ENCODE measurements at regions not wholly inside any gene's neighbourhood (a gene's known extent, or its start where the extent isn't known, plus 50 kb on each side); places are given as distances from the start of the nearest gene placed in this dataset.

- H3K27ac ChIP-seq (ENCODE audit: low read depth, low read length, poor library complexity, severe bottlenecking), result no peak overlapping the region
- TF ChIP-seq EZH2phosphoT487 (IDR thresholded peaks at IDR 0.05; ENCODE audit: borderline replicate concordance, low read depth, low read length), result no peak
- TF ChIP-seq CTCF (conservative IDR thresholded peaks at IDR 0.05; ENCODE audit: low read length), result no peak
- H3K4me3 ChIP-seq (ENCODE audit: low read depth, low read length, poor library complexity, severe bottlenecking), result no peak overlapping the region
- no peak overlapping the region for H2AFZ ChIP-seq (ENCODE audit: low read length)
- H3K36me3 ChIP-seq (ENCODE audit: insufficient read depth, low read length), result no peaks in the 10 kb centered on the region
- no peak for DNase-seq (ENCODE audit: low spot score)
- intact Hi-C loops (cut with micrococcal nuclease; ENCODE audit: unreplicated experiment), result no loop called here
- no peak overlapping the region for H3K4me2 ChIP-seq (ENCODE audit: low read length)
- no peaks in the 10 kb centered on the region for H3K9me2 ChIP-seq (ENCODE audit: insufficient read depth, low read length)
- no peaks in the 10 kb centered on the region for H3K79me2 ChIP-seq (ENCODE audit: insufficient read depth, low read depth, low read length)
- BruUV-seq (replicated peaks), result no TSS peak
- ChIA-PET CTCF (ENCODE audit: unreplicated experiment) (no interaction called here), POLR2A (interaction anchor here (0.6 kb wide), 1 partner anchor 12 kb away, joined by 3 read pairs; no protein-coding TSS in a partner anchor)
- no peaks in the 10 kb centered on the region for H4K20me1 ChIP-seq (ENCODE audit: insufficient read depth, low read length)
- H3K9me3 ChIP-seq (ENCODE audit: low read length), result no peaks in the 10 kb centered on the region
- H3K4me1 ChIP-seq (ENCODE audit: insufficient read depth, low read length, poor library complexity, severe bottlenecking), result no peaks in the 10 kb centered on the region
Observed at GRCh38 chr13:106262886-106263285, 272.6 kb downstream of the EFNB2 start.

DNA sequence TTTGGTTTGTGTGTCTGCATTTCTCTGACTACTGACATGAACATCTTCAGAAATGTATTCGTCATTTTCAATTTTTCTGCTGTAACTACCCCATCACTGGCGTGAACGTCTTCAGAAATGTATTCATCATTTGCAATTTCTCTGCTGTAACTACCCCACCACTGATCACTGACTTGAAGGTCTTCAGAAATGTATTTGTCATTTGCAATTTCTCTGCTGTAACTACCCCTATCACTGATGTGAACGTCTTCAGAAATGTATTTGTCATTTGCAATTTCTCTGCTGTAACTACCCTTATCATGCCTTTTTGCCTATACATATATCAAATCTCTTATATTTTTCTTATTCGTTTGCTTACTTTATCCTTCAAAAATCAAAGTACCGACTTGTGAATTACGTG lies 274.0 kb downstream of the EFNB2 start:
- Histone ChIP-seq H3K9me3 (ENCODE audit: low read length) (no peaks in the 10 kb centered on the region), H2AFZ (ENCODE audit: low read length) (no peak overlapping the region), H3K27ac (ENCODE audit: low read depth, low read length, poor library complexity, severe bottlenecking) (no peak overlapping the region), H4K20me1 (ENCODE audit: insufficient read depth, low read length) (no peaks in the 10 kb centered on the region), H3K9me2 (ENCODE audit: insufficient read depth, low read length) (no peaks in the 10 kb centered on the region), H3K4me2 (ENCODE audit: low read length) (no peak overlapping the region), H3K4me1 (ENCODE audit: insufficient read depth, low read length, poor library complexity, severe bottlenecking) (no peaks in the 10 kb centered on the region), H3K36me3 (ENCODE audit: insufficient read depth, low read length) (no peaks in the 10 kb centered on the region), H3K4me3 (ENCODE audit: low read depth, low read length, poor library complexity, severe bottlenecking) (no peak overlapping the region), H3K79me2 (ENCODE audit: insufficient read depth, low read depth, low read length) (no peaks in the 10 kb centered on the region)
- intact Hi-C loops (cut with micrococcal nuclease; ENCODE audit: unreplicated experiment), result no loop called here
- no TSS peak for BruUV-seq (replicated peaks)
- no peak for TF ChIP-seq EZH2phosphoT487 (IDR thresholded peaks at IDR 0.05; ENCODE audit: borderline replicate concordance, low read depth, low read length)
- TF ChIP-seq CTCF (conservative IDR thresholded peaks at IDR 0.05; ENCODE audit: low read length), result no peak
- DNase-seq (ENCODE audit: low spot score), result no peak
- ChIA-PET CTCF (ENCODE audit: unreplicated experiment) (no interaction called here), POLR2A (no interaction called here)

- no peaks in the 10 kb centered on the region for H3K9me3 ChIP-seq (ENCODE audit: low read length)
- DNase-seq (ENCODE audit: low spot score), result no peak
- no peak overlapping the region for H3K4me2 ChIP-seq (ENCODE audit: low read length)
- BruUV-seq (replicated peaks), result no TSS peak
- intact Hi-C loops (cut with micrococcal nuclease; ENCODE audit: unreplicated experiment), result no loop called here
- H3K36me3 ChIP-seq (ENCODE audit: insufficient read depth, low read length), result no peaks in the 10 kb centered on the region
- H3K9me2 ChIP-seq (ENCODE audit: insufficient read depth, low read length), result no peaks in the 10 kb centered on the region
- no peak overlapping the region for H3K27ac ChIP-seq (ENCODE audit: low read depth, low read length, poor library complexity, severe bottlenecking)
- ChIA-PET POLR2A (interaction anchor here (0.6 kb wide), 1 partner anchor 1808 kb away, joined by 3 read pairs; no protein-coding TSS in a partner anchor), CTCF (ENCODE audit: unreplicated experiment) (no interaction called here)
- no peaks in the 10 kb centered on the region for H3K4me1 ChIP-seq (ENCODE audit: insufficient read depth, low read length, poor library complexity, severe bottlenecking)
- no peaks in the 10 kb centered on the region for H4K20me1 ChIP-seq (ENCODE audit: insufficient read depth, low read length)
- no peak overlapping the region for H2AFZ ChIP-seq (ENCODE audit: low read length)
- no peaks in the 10 kb centered on the region for H3K79me2 ChIP-seq (ENCODE audit: insufficient read depth, low read depth, low read length)
- no peak for TF ChIP-seq EZH2phosphoT487 (IDR thresholded peaks at IDR 0.05; ENCODE audit: borderline replicate concordance, low read depth, low read length)
- TF ChIP-seq CTCF (conservative IDR thresholded peaks at IDR 0.05; ENCODE audit: low read length), result no peak
- no peak overlapping the region for H3K4me3 ChIP-seq (ENCODE audit: low read depth, low read length, poor library complexity, severe bottlenecking)
Observed at GRCh38 chr13:106260352-106260751, 275.1 kb downstream of the EFNB2 start.

Data from OCI-LY7 (cell line).